Esophagus muscularis mucosa (tissue), 4 donors: ENCODE measurements at regions not wholly inside any gene's neighbourhood (a gene's known extent, or its start where the extent isn't known, plus 50 kb on each side); places are given as distances from the start of the nearest gene placed in this dataset.
"Not testable (repeated sequence)": the region's sequence is repeated elsewhere in the genome, so short reads cannot be mapped to it uniquely, and the experiment has no call there.

ENCODE experiments used
- EP300 ChIP-seq: sonication (generic); formaldehyde crosslinking; IDR thresholded peaks from one replicate; pipeline ENCODE4 v1.6.1; 2017; ENCODE audit warnings: antibody characterized with exemption
- POLR2A ChIP-seq: fragments of 450-650 bp; IDR thresholded peaks from one replicate; pipeline ENCODE4 v1.6.1; 2017; ENCODE audit warnings: antibody characterized with exemption, moderate library complexity, mild to moderate bottlenecking, low read depth
- POLR2AphosphoS5 ChIP-seq, 2 donors: sonication (generic); formaldehyde crosslinking; IDR thresholded peaks; one replicate each; pipeline ENCODE4 v1.6.1; 2017; ENCODE audit warnings: antibody characterized with exemption in 2 of 2
- TF ChIP-seq, protein P1 (sequence below), 3 experiments: fragments of 200-600 bp in 2 of 3; fragments of 450-650 bp in 1 of 3; sonication (generic) in 2 of 3; IDR thresholded peaks; one replicate each; pipeline ENCODE4 v1.5.1; 2017 to 2019; ENCODE audit warnings: antibody characterized with exemption in 3 of 3, mild to moderate bottlenecking in 2 of 3, moderate library complexity in 1 of 3

DNA sequence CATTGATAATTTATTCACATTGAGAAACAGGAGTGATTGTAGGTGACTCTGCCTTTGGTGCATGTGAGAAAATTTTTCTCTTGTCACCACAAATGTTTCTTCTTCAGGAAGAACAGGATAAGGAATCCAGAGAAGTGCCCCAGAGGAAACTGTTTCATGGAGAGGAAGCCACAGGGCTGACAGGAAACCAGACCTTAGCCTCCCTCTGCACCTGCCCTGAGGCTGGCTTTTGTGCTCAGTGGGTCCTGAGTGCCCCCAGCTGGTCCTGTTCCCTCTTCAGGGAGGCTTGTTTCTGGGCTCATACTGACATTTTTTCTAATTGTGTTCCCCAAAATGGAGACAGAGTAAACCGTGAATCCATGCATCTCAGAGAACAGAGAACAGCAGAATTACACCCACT, 135.8 kb upstream of the POTEB2 start:
- TF ChIP-seq POLR2A; POLR2AphosphoS5 (IDR thresholded peaks at IDR 0.05); EP300: not testable (repeated sequence)
- TF ChIP-seq, protein P1, sequence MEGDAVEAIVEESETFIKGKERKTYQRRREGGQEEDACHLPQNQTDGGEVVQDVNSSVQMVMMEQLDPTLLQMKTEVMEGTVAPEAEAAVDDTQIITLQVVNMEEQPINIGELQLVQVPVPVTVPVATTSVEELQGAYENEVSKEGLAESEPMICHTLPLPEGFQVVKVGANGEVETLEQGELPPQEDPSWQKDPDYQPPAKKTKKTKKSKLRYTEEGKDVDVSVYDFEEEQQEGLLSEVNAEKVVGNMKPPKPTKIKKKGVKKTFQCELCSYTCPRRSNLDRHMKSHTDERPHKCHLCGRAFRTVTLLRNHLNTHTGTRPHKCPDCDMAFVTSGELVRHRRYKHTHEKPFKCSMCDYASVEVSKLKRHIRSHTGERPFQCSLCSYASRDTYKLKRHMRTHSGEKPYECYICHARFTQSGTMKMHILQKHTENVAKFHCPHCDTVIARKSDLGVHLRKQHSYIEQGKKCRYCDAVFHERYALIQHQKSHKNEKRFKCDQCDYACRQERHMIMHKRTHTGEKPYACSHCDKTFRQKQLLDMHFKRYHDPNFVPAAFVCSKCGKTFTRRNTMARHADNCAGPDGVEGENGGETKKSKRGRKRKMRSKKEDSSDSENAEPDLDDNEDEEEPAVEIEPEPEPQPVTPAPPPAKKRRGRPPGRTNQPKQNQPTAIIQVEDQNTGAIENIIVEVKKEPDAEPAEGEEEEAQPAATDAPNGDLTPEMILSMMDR (IDR thresholded peaks at IDR 0.05), result not testable (repeated sequence)
